K562 (cell line): ENCODE measurements at regions not wholly inside any gene's neighbourhood (a gene's known extent, or its start where the extent isn't known, plus 50 kb on each side); places are given as distances from the start of the nearest gene placed in this dataset.

Source experiments
- BRD9 ChIP-seq: fragments of 450-650 bp; IDR thresholded peaks from 2 replicates; pipeline ENCODE4 v1.6.1; 2018; ENCODE audit warnings: low read depth; ENCODE audit not compliant: partially characterized antibody
- CCNT2 ChIP-seq: IDR thresholded peaks from 2 replicates; pipeline ENCODE4 v1.6.1; 2011; ENCODE audit warnings: borderline replicate concordance, low read depth, mild to moderate bottlenecking, moderate library complexity, mixed read lengths, low read length; ENCODE audit not compliant: insufficient read length; ENCODE audit errors: extremely low read depth
- CEBPZ ChIP-seq: fragments of 150-350 bp; IDR thresholded peaks from 2 replicates; pipeline ENCODE4 v1.6.1; 2014; ENCODE audit warnings: low read depth, mild to moderate bottlenecking, low read length, borderline replicate concordance
- CHCHD3 ChIP-seq: fragments of 250-450 bp; sonication (Bioruptor Pico); IDR thresholded peaks from 2 replicates; pipeline ENCODE4 v2.1.2; 2022; ENCODE audit warnings: mild to moderate bottlenecking
- DACH1 ChIP-seq: fragments of 450-650 bp; IDR thresholded peaks from 2 replicates; pipeline ENCODE4 v1.6.1; 2018; ENCODE audit not compliant: partially characterized antibody
- ELK3 ChIP-seq: fragments of 450-650 bp; formaldehyde crosslinking; IDR thresholded peaks from 2 replicates; pipeline ENCODE4 v1.4.0; 2020; ENCODE audit warnings: mild to moderate bottlenecking
- ERF ChIP-seq: fragments of 450-650 bp; formaldehyde crosslinking; IDR thresholded peaks from 2 replicates; pipeline ENCODE4 v1.4.0; 2020; ENCODE audit warnings: mild to moderate bottlenecking, mixed read lengths
- FOXM1 ChIP-seq, 2 experiments: fragments of 450-650 bp in 1 of 2; sonication (generic) in 1 of 2; formaldehyde crosslinking in 1 of 2; IDR thresholded peaks; 2 replicates each; pipeline versions ENCODE4 v1.6.1 to v1.9.0; 2017 to 2022; ENCODE audit warnings: low read depth in 2 of 2, mild to moderate bottlenecking in 2 of 2, missing genetic modification reagents in 1 of 2, moderate library complexity in 1 of 2
- ILK ChIP-seq: fragments of 450-650 bp; IDR thresholded peaks from 2 replicates; pipeline ENCODE4 v1.6.1; 2016; ENCODE audit warnings: missing genetic modification characterization, low read depth, mild to moderate bottlenecking, missing compliant biosample characterization, moderate library complexity, borderline replicate concordance
- MLLT1 ChIP-seq, 2 experiments: fragments of 450-650 bp; IDR thresholded peaks; 2 replicates each; pipeline ENCODE4 v1.6.1; 2016
- PPARD ChIP-seq: fragments of 250-450 bp; sonication (Bioruptor Pico); IDR thresholded peaks from 2 replicates; pipeline ENCODE4 v1.8.0; 2022; ENCODE audit warnings: inconsistent platforms, mild to moderate bottlenecking, moderate library complexity
- RBM17 ChIP-seq: fragments of 200-400 bp; formaldehyde crosslinking; IDR thresholded peaks from 2 replicates; pipeline ENCODE4 v1.6.1; 2017; ENCODE audit warnings: low read depth, mild to moderate bottlenecking, low read length, borderline replicate concordance
- SFPQ ChIP-seq: fragments of 200-400 bp; formaldehyde crosslinking; IDR thresholded peaks from 2 replicates; pipeline ENCODE4 v1.6.1; 2017; ENCODE audit warnings: mild to moderate bottlenecking, low read depth, low read length, moderate library complexity
- SIN3B ChIP-seq: fragments of 450-650 bp; IDR thresholded peaks from 2 replicates; pipeline ENCODE4 v1.6.1; 2017; ENCODE audit warnings: low read depth, mild to moderate bottlenecking, moderate library complexity
- SMAD4 ChIP-seq: fragments of 250-450 bp; sonication (Bioruptor Pico); conservative IDR thresholded peaks from 2 replicates; pipeline ENCODE4 v1.8.0; 2021; ENCODE audit warnings: inconsistent platforms, mild to moderate bottlenecking, moderate library complexity
- SRSF1 ChIP-seq: fragments of 200-400 bp; formaldehyde crosslinking; IDR thresholded peaks from 2 replicates; pipeline ENCODE4 v1.6.1; 2017; ENCODE audit warnings: mild to moderate bottlenecking, low read depth, low read length, moderate library complexity
- ZNF561 ChIP-seq: fragments of 450-650 bp; formaldehyde crosslinking; conservative IDR thresholded peaks from 2 replicates; pipeline ENCODE4 v1.4.0; 2020; ENCODE audit warnings: mild to moderate bottlenecking, moderate library complexity
- ZNF699 ChIP-seq: fragments of 250-450 bp; sonication (Bioruptor Pico); IDR thresholded peaks from 2 replicates; pipeline ENCODE4 v1.8.0; 2021; ENCODE audit warnings: mild to moderate bottlenecking, moderate library complexity; ENCODE audit not compliant: insufficient replicate concordance

GRCh38 chr21:33976082-33977016, 60.7 kb upstream of the ATP5PO start (continued):
- TF ChIP-seq CEBPZ (no peak), SFPQ (no peak), CCNT2 (no peak), MLLT1 (IDR thresholded peaks at IDR 0.05) (peak in 1 of 2 experiments; percentile 14; a peak in 1 of 4 replicates), ERF (CRISPR knock-in tag) (peak; percentile 20; the same call in 1 of the 2 replicates), PPARD (no peak), ELK3 (CRISPR knock-in tag) (no peak), FOXM1 (IDR thresholded peaks at IDR 0.05; ENCODE audit: low read depth) (no peak), FOXM1 (CRISPR knock-in tag; IDR thresholded peaks at IDR 0.05; ENCODE audit: low read depth) (no peak), SIN3B (no peak), ILK (tag) (0 out of 2 replicates have a peak, but pooled peaks have one; percentile 5), SRSF1 (no peak), ZNF699 (CRISPR knock-in tag) (no peak), SMAD4 (CRISPR knock-in tag) (peak; percentile 88), BRD9 (peak; percentile 19), CHCHD3 (CRISPR knock-in tag) (no peak), ZNF561 (no peak), DACH1 (no peak), RBM17 (no peak)
